HEK293T (cell line): ENCODE measurements at regions not wholly inside any gene's neighbourhood (a gene's known extent, or its start where the extent isn't known, plus 50 kb on each side); places are given as distances from the start of the nearest gene placed in this dataset.

Source experiments
- ARNT ChIP-seq: fragments of 450-650 bp; IDR thresholded peaks from 2 replicates; pipeline ENCODE4 v1.6.1; 2017; ENCODE audit warnings: mild to moderate bottlenecking
- BHLHE40 ChIP-seq: fragments of 450-650 bp; IDR thresholded peaks from 2 replicates; pipeline ENCODE4 v1.6.1; 2016; ENCODE audit warnings: mild to moderate bottlenecking, moderate library complexity, borderline replicate concordance
- CTBP1 ChIP-seq: fragments of 450-650 bp; IDR thresholded peaks from 2 replicates; pipeline ENCODE4 v1.6.1; 2016; ENCODE audit warnings: borderline replicate concordance
- ELF4 ChIP-seq: fragments of 450-650 bp; IDR thresholded peaks from 2 replicates; pipeline ENCODE4 v1.6.1; 2017; ENCODE audit warnings: antibody characterized with exemption
- FOXA1 ChIP-seq: fragments of 450-650 bp; IDR thresholded peaks from 2 replicates; pipeline ENCODE4 v1.6.1; 2016; ENCODE audit warnings: mild to moderate bottlenecking
- FOXM1 ChIP-seq: fragments of 450-650 bp; IDR thresholded peaks from 2 replicates; pipeline ENCODE4 v1.6.1; 2017; ENCODE audit warnings: mild to moderate bottlenecking, borderline replicate concordance
- HDGF ChIP-seq: fragments of 450-650 bp; IDR thresholded peaks from 2 replicates; pipeline ENCODE4 v1.6.1; 2017; ENCODE audit warnings: antibody characterized with exemption, borderline replicate concordance
- NFRKB ChIP-seq: fragments of 450-650 bp; IDR thresholded peaks from 2 replicates; pipeline ENCODE4 v1.6.1; 2016; ENCODE audit warnings: mild to moderate bottlenecking, moderate library complexity
- SP1 ChIP-seq: fragments of 450-650 bp; IDR thresholded peaks from 2 replicates; pipeline ENCODE4 v1.6.1; 2017
- SUZ12 ChIP-seq: fragments of 450-650 bp; IDR thresholded peaks from 2 replicates; pipeline ENCODE4 v1.6.1; 2016; ENCODE audit warnings: mild to moderate bottlenecking
- TARDBP ChIP-seq: fragments of 450-650 bp; IDR thresholded peaks from 2 replicates; pipeline ENCODE4 v1.6.1; 2016
- ZNF384 ChIP-seq: fragments of 450-650 bp; IDR thresholded peaks from 2 replicates; pipeline ENCODE4 v1.6.1; 2016
- TF ChIP-seq, protein P1 (sequence below): fragments of 450-650 bp; IDR thresholded peaks from 2 replicates; pipeline ENCODE4 v1.6.1; 2016

GRCh38 chr9:86526021-86526420 lies 171.8 kb upstream of the TUT7 start:
- TF ChIP-seq NFRKB (no peak), BHLHE40 (no peak), FOXA1 (no peak), TARDBP (no peak), HDGF (no peak), ARNT (no peak), SP1 (no peak), ZNF384 (no peak), CTBP1 (no peak), SUZ12 (no peak), FOXM1 (no peak), ELF4 (no peak)
- TF ChIP-seq, protein P1, sequence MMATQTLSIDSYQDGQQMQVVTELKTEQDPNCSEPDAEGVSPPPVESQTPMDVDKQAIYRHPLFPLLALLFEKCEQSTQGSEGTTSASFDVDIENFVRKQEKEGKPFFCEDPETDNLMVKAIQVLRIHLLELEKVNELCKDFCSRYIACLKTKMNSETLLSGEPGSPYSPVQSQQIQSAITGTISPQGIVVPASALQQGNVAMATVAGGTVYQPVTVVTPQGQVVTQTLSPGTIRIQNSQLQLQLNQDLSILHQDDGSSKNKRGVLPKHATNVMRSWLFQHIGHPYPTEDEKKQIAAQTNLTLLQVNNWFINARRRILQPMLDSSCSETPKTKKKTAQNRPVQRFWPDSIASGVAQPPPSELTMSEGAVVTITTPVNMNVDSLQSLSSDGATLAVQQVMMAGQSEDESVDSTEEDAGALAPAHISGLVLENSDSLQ: no peak
